GM12878 (cell line): ENCODE measurements at regions not wholly inside any gene's neighbourhood (a gene's known extent, or its start where the extent isn't known, plus 50 kb on each side); places are given as distances from the start of the nearest gene placed in this dataset.

Experiments
- ATAC-seq: fragments of 200-7000 bp; cut with Tn5 transposase; 3 replicates; pipeline ENCODE4 v1.9.1; 2020; ENCODE audit warnings: mild to moderate bottlenecking, moderate library complexity
- BruUV-seq: library from RNA; stranded (reverse); fragments of 400-500 nt; replicated peaks from 2 replicates; lab custom pipeline; 2021; lab: Mats Ljungman, UMichigan
- CTCF ChIA-PET: fragments of 300-600 bp; sonication (Branson Sonifier 250); formaldehyde crosslinking; extraction: SDS; loops from one replicate; lab custom pipeline; 2021; ENCODE audit warnings: inconsistent platforms; lab: Yijun Ruan, JAX
- POLR2A ChIA-PET: fragments of 350-600 bp; formaldehyde crosslinking; extraction: SDS; loops from one replicate; lab custom pipeline; 2021; ENCODE audit warnings: inconsistent platforms; lab: Charles Lee
- RAD21 ChIA-PET: fragments of 300-600 bp; sonication (Branson Sonifier 250); formaldehyde crosslinking; loops from one replicate; lab custom pipeline; 2023; ENCODE audit warnings: antibody characterized with exemption; ENCODE audit not compliant: unreplicated experiment; lab: Charles Lee
- SMC1A ChIA-PET: fragments of 300-600 bp; sonication (Branson Sonifier 250); formaldehyde crosslinking; loops from one replicate; lab custom pipeline; 2023; ENCODE audit not compliant: unreplicated experiment, uncharacterized antibody; lab: Charles Lee
- DNase-seq: peaks from one replicate; pipeline ENCODE4 v3.0.0-alpha.2; 2011; ENCODE audit warnings: low read depth, low spot score
- FAIRE-seq: peaks from 3 replicates; lab custom pipeline; 2011; peaks lifted over from hg19 to GRCh38; lab: Jason Lieb, UNC
- H2AFZ ChIP-seq: 2 replicates; pipeline ENCODE4 v1.6.0; 2011; ENCODE audit warnings: low read depth, low read length, control low read depth; ENCODE audit not compliant: control insufficient read depth
- H3K27ac ChIP-seq: 2 replicates; pipeline ENCODE4 v1.5.1; 2011; ENCODE audit warnings: control low read depth; ENCODE audit not compliant: control insufficient read depth, insufficient read depth
- H3K27me3 ChIP-seq, 2 experiments: replicated peaks in 1 of 2; 2 replicates each; pipeline versions ENCODE4 v1.6.0 to v1.6.1; 2011; ENCODE audit warnings: low read length in 1 of 2; ENCODE audit not compliant: control insufficient read depth in 2 of 2, insufficient read depth in 2 of 2
- H3K36me3 ChIP-seq, 2 experiments: 2 replicates each; pipeline ENCODE4 v1.5.1; 2011; ENCODE audit warnings: low read length in 1 of 2; ENCODE audit not compliant: control insufficient read depth in 2 of 2, insufficient read depth in 2 of 2
- H3K4me1 ChIP-seq: 2 replicates; pipeline ENCODE4 v1.6.1; 2011; ENCODE audit warnings: mild to moderate bottlenecking, low read length, moderate library complexity, mixed read lengths; ENCODE audit not compliant: control insufficient read depth, insufficient read depth
- H3K4me2 ChIP-seq: 2 replicates; pipeline ENCODE4 v1.6.0; 2011; ENCODE audit warnings: control low read depth; ENCODE audit not compliant: control insufficient read depth, insufficient read depth
- H3K4me3 ChIP-seq: fragments of 200-600 bp; sonication (generic); 2 replicates; pipeline ENCODE4 v1.5.1; 2016
- H3K79me2 ChIP-seq: 2 replicates; pipeline ENCODE4 v1.6.0; 2011; ENCODE audit warnings: low read length; ENCODE audit not compliant: control insufficient read depth, insufficient read depth
- H3K9ac ChIP-seq: 2 replicates; pipeline ENCODE4 v1.8.0; 2011; ENCODE audit warnings: low read length, control low read depth, mixed read lengths; ENCODE audit not compliant: control insufficient read depth, insufficient read depth
- H3K9me3 ChIP-seq: replicated peaks from 3 replicates; pipeline ENCODE4 v1.5.1; 2011; ENCODE audit warnings: mild to moderate bottlenecking, low read length; ENCODE audit not compliant: control insufficient read depth, insufficient read depth
- H4K20me1 ChIP-seq: 2 replicates; pipeline ENCODE4 v1.6.0; 2011; ENCODE audit not compliant: control insufficient read depth, insufficient read depth
- ATF7 ChIP-seq: fragments of 450-650 bp; IDR thresholded peaks from 2 replicates; pipeline ENCODE4 v1.6.1; 2016; ENCODE audit warnings: low read depth, mild to moderate bottlenecking
- BRCA1 ChIP-seq: IDR thresholded peaks from 2 replicates; pipeline ENCODE4 v1.6.1; 2011; ENCODE audit warnings: low read depth, low read length, improper control_type of control experiment
- CHD1 ChIP-seq: IDR thresholded peaks from 2 replicates; pipeline ENCODE4 v1.6.1; 2012; ENCODE audit warnings: low read depth, low read length, improper control_type of control experiment
- CHD2 ChIP-seq: IDR thresholded peaks from 2 replicates; pipeline ENCODE4 v1.6.1; 2011; ENCODE audit warnings: low read depth, low read length, improper control_type of control experiment, borderline replicate concordance
- FOXK2 ChIP-seq: fragments of 450-650 bp; IDR thresholded peaks from 2 replicates; pipeline ENCODE4 v1.6.1; 2017; ENCODE audit warnings: mild to moderate bottlenecking, moderate library complexity
- GATAD2B ChIP-seq: fragments of 450-650 bp; conservative IDR thresholded peaks from 2 replicates; pipeline ENCODE4 v1.6.1; 2017; ENCODE audit warnings: low read depth, mild to moderate bottlenecking, moderate library complexity
- HCFC1 ChIP-seq: fragments of 150-350 bp; IDR thresholded peaks from 2 replicates; pipeline ENCODE4 v1.6.1; 2014; ENCODE audit warnings: low read length
- JUND ChIP-seq: IDR thresholded peaks from 2 replicates; pipeline ENCODE4 v1.6.1; 2012; ENCODE audit warnings: low read depth, mild to moderate bottlenecking, low read length, improper control_type of control experiment, moderate library complexity
- KDM1A ChIP-seq: fragments of 200-600 bp; sonication (generic); IDR thresholded peaks from 2 replicates; pipeline ENCODE4 v1.6.1; 2016; ENCODE audit warnings: borderline replicate concordance
- KLF5 ChIP-seq: fragments of 450-650 bp; IDR thresholded peaks from 2 replicates; pipeline ENCODE4 v1.6.1; 2014; ENCODE audit warnings: mild to moderate bottlenecking; ENCODE audit not compliant: partially characterized antibody
- NR2C1 ChIP-seq: fragments of 450-650 bp; IDR thresholded peaks from 2 replicates; pipeline ENCODE4 v1.6.1; 2017; ENCODE audit warnings: antibody characterized with exemption, mild to moderate bottlenecking, moderate library complexity
- POLR2AphosphoS2 ChIP-seq: IDR thresholded peaks from 2 replicates; pipeline ENCODE4 v1.6.1; 2011; ENCODE audit warnings: low read depth, mild to moderate bottlenecking, low read length, improper control_type of control experiment, moderate library complexity
- RELA ChIP-seq: fragments of 450-650 bp; IDR thresholded peaks from 2 replicates; pipeline ENCODE4 v1.8.0; 2014; ENCODE audit warnings: borderline replicate concordance; ENCODE audit not compliant: partially characterized antibody
- SMAD1 ChIP-seq: fragments of 450-650 bp; IDR thresholded peaks from 2 replicates; pipeline ENCODE4 v1.6.1; 2018; ENCODE audit warnings: mild to moderate bottlenecking, low read depth; ENCODE audit not compliant: partially characterized antibody
- SMC3 ChIP-seq: IDR thresholded peaks from 2 replicates; pipeline ENCODE4 v1.6.1; 2011; ENCODE audit warnings: low read length, improper control_type of control experiment, borderline replicate concordance
- SPI1 ChIP-seq: IDR thresholded peaks from 2 replicates; pipeline ENCODE4 v1.6.1; 2011; ENCODE audit warnings: low read depth, mild to moderate bottlenecking, low read length, moderate library complexity, borderline replicate concordance; ENCODE audit not compliant: insufficient read depth
- TARDBP ChIP-seq: IDR thresholded peaks from 2 replicates; pipeline ENCODE4 v1.6.1; 2016; ENCODE audit warnings: borderline replicate concordance
- whole genome bisulfite sequencing: methylation state at CpG from one replicate; pipeline ENCODE4 v1.1.6; 2016; ENCODE audit warnings: low lambda C conversion rate; ENCODE audit not compliant: insufficient replicate concordance, insufficient coverage; ENCODE audit errors: missing lambda C conversion rate; 5-methylcytosine and 5-hydroxymethylcytosine counted together
- in situ Hi-C: fragments of 300-500 bp; cut with MboI; formaldehyde crosslinking; loops from 9 replicates; pipeline ENCODE4 v1.14.3; 2018; ENCODE audit warnings: mixed read lengths
- intact Hi-C: fragments of 100-400 bp; cut with micrococcal nuclease; formaldehyde crosslinking; loops from one replicate; pipeline ENCODE4 v1.14.2; 2022; ENCODE audit not compliant: unreplicated experiment
- TF ChIP-seq, protein P1 (sequence below): IDR thresholded peaks from 2 replicates; pipeline ENCODE4 v1.6.1; 2012; ENCODE audit warnings: low read depth, low read length, improper control_type of control experiment
- TF ChIP-seq, protein P2 (sequence below), 3 experiments: IDR thresholded peaks in 2 of 3; conservative IDR thresholded peaks in 1 of 3; 2 replicates each; pipeline ENCODE4 v1.5.1; 2011; ENCODE audit warnings: low read depth in 3 of 3, low read length in 3 of 3, mild to moderate bottlenecking in 3 of 3, control low read depth in 2 of 3, moderate library complexity in 2 of 3, inconsistent platforms in 1 of 3, mixed read lengths in 1 of 3; ENCODE audit not compliant: control insufficient read depth in 2 of 3, insufficient read depth in 1 of 3; ENCODE audit errors: extremely low read depth in 1 of 3

DNA sequence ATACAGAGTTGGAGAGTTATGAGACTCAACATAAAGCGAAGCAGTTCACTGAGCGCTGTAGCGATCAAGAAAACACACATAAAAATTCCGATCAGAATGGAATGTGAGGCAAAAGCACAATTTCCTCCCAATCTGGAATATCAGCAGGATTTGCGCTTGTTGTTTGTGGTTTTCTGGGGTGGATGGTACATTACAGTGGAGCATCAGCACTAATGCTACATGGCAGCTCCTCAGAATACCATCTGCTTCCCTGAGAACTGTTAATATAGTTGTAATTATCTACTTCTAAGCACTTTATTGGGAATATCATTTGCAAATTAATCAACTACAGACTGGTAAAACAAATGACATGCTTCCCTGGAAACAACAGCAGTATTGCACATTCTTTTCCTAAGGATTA lies 324.1 kb upstream of the PPARGC1A start:
- ChIA-PET RAD21 (no interaction called here), SMC1A (no interaction called here), CTCF (no interaction called here), POLR2A (no interaction called here)
- TF ChIP-seq SMAD1 (no peak), NR2C1 (no peak), CHD1 (no peak), HCFC1 (no peak), GATAD2B (no peak), CHD2 (no peak)
- TF ChIP-seq, protein P1, sequence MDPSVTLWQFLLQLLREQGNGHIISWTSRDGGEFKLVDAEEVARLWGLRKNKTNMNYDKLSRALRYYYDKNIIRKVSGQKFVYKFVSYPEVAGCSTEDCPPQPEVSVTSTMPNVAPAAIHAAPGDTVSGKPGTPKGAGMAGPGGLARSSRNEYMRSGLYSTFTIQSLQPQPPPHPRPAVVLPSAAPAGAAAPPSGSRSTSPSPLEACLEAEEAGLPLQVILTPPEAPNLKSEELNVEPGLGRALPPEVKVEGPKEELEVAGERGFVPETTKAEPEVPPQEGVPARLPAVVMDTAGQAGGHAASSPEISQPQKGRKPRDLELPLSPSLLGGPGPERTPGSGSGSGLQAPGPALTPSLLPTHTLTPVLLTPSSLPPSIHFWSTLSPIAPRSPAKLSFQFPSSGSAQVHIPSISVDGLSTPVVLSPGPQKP, result no peak
- H4K20me1 ChIP-seq, result no peaks in the 10 kb centered on the region
- FAIRE-seq (no peak), ATAC-seq (no peak), DNase-seq (no peak)
- H3K4me3 ChIP-seq, result no peak overlapping the region
- no peaks in the 10 kb centered on the region for H3K4me1 ChIP-seq
- H3K4me2 ChIP-seq, result no peak overlapping the region
- 10% methylated on average over 5 of the region's 5 CpGs for WGBS
- H3K9ac ChIP-seq, result no peak overlapping the region
- no TSS peak for BruUV-seq
- H3K27ac ChIP-seq, result no peak overlapping the region
- no peaks in the 10 kb centered on the region for H3K36me3 ChIP-seq
- no peak overlapping the region for H2AFZ ChIP-seq
- intact Hi-C loops, result no loop called here
- no peaks in the 10 kb centered on the region for H3K79me2 ChIP-seq
- no peaks in the 10 kb centered on the region for H3K9me3 ChIP-seq
- H3K27me3 ChIP-seq, result no peaks in the 10 kb centered on the region
- in situ Hi-C loops, result no loop called here

DNA sequence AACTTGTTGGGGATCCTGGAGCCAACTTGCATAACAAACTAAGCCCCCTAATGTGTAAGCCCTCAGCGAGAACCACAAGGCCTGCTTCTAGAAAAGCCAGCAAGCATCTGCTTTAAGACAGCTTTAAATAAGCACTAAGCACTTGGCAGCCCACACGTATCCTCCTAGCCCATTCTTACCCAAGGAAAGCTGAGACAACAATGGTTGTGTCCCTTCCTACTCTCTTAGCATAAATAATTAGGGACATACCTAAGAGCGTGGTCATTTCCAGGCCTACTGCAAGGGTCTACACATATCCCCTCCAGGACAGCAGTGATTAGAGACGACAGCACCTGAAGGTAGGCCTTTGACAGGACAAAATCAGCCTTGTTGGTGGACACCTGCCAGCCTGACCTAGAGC lies 322.8 kb upstream of the PPARGC1A start:
- Histone ChIP-seq H3K27ac (no peak overlapping the region), H4K20me1 (no peaks in the 10 kb centered on the region), H3K4me1 (no peaks in the 10 kb centered on the region), H3K79me2 (no peaks in the 10 kb centered on the region), H2AFZ (no peak overlapping the region), H3K36me3 (no peaks in the 10 kb centered on the region), H3K4me3 (no peak overlapping the region), H3K27me3 (no peaks in the 10 kb centered on the region), H3K9ac (no peak overlapping the region), H3K9me3 (no peaks in the 10 kb centered on the region), H3K4me2 (no peak overlapping the region)
- no peak for DNase-seq
- 5% methylated on average over 4 of the region's 4 CpGs for WGBS
- intact Hi-C loops, result no loop called here
- ChIA-PET CTCF (no interaction called here), RAD21 (no interaction called here), POLR2A (no interaction called here), SMC1A (interaction anchor here (0.7 kb wide), 1 partner anchor 18 kb away, joined by 3 read pairs; no protein-coding TSS in a partner anchor)
- ATAC-seq, result no peak
- no TSS peak for BruUV-seq
- FAIRE-seq, result no peak
- in situ Hi-C loops, result no loop called here
- TF ChIP-seq KDM1A (no peak), RELA (no peak), FOXK2 (no peak), KLF5 (no peak), TARDBP (no peak), SPI1 (no peak), POLR2AphosphoS2 (no peak), JUND (no peak), BRCA1 (no peak), ATF7 (no peak), SMC3 (no peak)
- TF ChIP-seq, protein P2, sequence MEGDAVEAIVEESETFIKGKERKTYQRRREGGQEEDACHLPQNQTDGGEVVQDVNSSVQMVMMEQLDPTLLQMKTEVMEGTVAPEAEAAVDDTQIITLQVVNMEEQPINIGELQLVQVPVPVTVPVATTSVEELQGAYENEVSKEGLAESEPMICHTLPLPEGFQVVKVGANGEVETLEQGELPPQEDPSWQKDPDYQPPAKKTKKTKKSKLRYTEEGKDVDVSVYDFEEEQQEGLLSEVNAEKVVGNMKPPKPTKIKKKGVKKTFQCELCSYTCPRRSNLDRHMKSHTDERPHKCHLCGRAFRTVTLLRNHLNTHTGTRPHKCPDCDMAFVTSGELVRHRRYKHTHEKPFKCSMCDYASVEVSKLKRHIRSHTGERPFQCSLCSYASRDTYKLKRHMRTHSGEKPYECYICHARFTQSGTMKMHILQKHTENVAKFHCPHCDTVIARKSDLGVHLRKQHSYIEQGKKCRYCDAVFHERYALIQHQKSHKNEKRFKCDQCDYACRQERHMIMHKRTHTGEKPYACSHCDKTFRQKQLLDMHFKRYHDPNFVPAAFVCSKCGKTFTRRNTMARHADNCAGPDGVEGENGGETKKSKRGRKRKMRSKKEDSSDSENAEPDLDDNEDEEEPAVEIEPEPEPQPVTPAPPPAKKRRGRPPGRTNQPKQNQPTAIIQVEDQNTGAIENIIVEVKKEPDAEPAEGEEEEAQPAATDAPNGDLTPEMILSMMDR (IDR thresholded peaks at IDR 0.05 in 2 of 3, conservative IDR thresholded peaks at IDR 0.05 in 1 of 3; ENCODE audit: control insufficient read depth in 2 of 3, extremely low read depth in 1 of 3, insufficient read depth in 1 of 3, low read depth in 3 of 3, low read length in 3 of 3), result no peak
